ENCODE measurements at regions not wholly inside any gene's neighbourhood (a gene's known extent, or its start where the extent isn't known, plus 50 kb on each side); places are given as distances from the start of the nearest gene placed in this dataset.

- no peaks in the 10 kb centered on the region for H3K9me2 ChIP-seq
- no peaks in the 10 kb centered on the region for H3K27me3 ChIP-seq (ENCODE audit: insufficient read depth)
- ChIA-PET POLR2A (no interaction called here), CTCF (interaction anchor here (1.0 to 1.1 kb wide), 3 partner anchors 12 to 41 kb away, joined by 3 to 4 read pairs (median 3); no protein-coding TSS in a partner anchor)
- 71% methylated on average over 2 of the region's 2 CpGs for WGBS (ENCODE audit: low lambda C conversion rate)
- TF ChIP-seq JUND (IDR thresholded peaks at IDR 0.05) = no peak
- no peak for TF ChIP-seq GATA2 (CRISPR knock-in tag; IDR thresholded peaks at IDR 0.05)
- no peak for TF ChIP-seq MXI1 (IDR thresholded peaks at IDR 0.05; ENCODE audit: low read depth, low read length)
- no peak for TF ChIP-seq NRF1 (IDR thresholded peaks at IDR 0.05; ENCODE audit: low read depth, low read length)
- no peak for TF ChIP-seq ZBTB33 (IDR thresholded peaks at IDR 0.05; ENCODE audit: borderline replicate concordance, low read depth)
- TF ChIP-seq CTCF (IDR thresholded peaks at IDR 0.05) = no peak
- no peak overlapping the region for H2AFZ ChIP-seq (ENCODE audit: low read depth)
- no peak overlapping the region for H3K4me3 ChIP-seq (ENCODE audit: low read depth in 2 of 2, low read length in 1 of 2)
- no peak overlapping the region for H3K9ac ChIP-seq
- no peak overlapping the region for H3K4me2 ChIP-seq
- peaks cover 26% of the 10 kb centered on the region for H3F3A ChIP-seq (replicated peaks; ENCODE audit: insufficient read depth)
- H3K27ac ChIP-seq (ENCODE audit: low read depth in 2 of 2, low read length in 1 of 2) = peak overlapping the region in 1 of 2 experiments; percentile 2; a peak in 1 of 4 replicates
- no peaks in the 10 kb centered on the region for H3K9me3 ChIP-seq
- H3K36me3 ChIP-seq (replicated peaks in 1 of 2; ENCODE audit: control insufficient read depth in 1 of 2, insufficient read depth in 2 of 2, low read length in 1 of 2) = no peaks in the 10 kb centered on the region
- no peaks in the 10 kb centered on the region for H3K79me2 ChIP-seq (ENCODE audit: insufficient read depth)
- H3K4me1 ChIP-seq (ENCODE audit: control insufficient read depth in 1 of 2, insufficient read depth in 2 of 2, low read depth in 1 of 2, low read length in 1 of 2) = peaks cover 0 to 17% of the 10 kb centered on the region in 2 experiments; a peak in 2 of 4 replicates
- no peak for DNase-seq
- H4K20me1 ChIP-seq (ENCODE audit: insufficient read depth) = no peaks in the 10 kb centered on the region
Observed at GRCh38 chr7:113200281-113200680, 81.9 kb upstream of the SMIM30 start.

GRCh38 chr7:113199841-113200240, 81.5 kb upstream of the SMIM30 start:
- Histone ChIP-seq H3K27me3 (ENCODE audit: insufficient read depth) (no peaks in the 10 kb centered on the region), H3K36me3 (replicated peaks in 1 of 2; ENCODE audit: control insufficient read depth in 1 of 2, insufficient read depth in 2 of 2, low read length in 1 of 2) (no peaks in the 10 kb centered on the region), H3K79me2 (ENCODE audit: insufficient read depth) (no peaks in the 10 kb centered on the region), H4K20me1 (ENCODE audit: insufficient read depth) (no peaks in the 10 kb centered on the region), H3K9ac (no peak overlapping the region), H2AFZ (ENCODE audit: low read depth) (no peak overlapping the region), H3K9me3 (no peaks in the 10 kb centered on the region), H3K4me3 (ENCODE audit: low read depth in 2 of 2, low read length in 1 of 2) (no peak overlapping the region), H3K4me1 (ENCODE audit: control insufficient read depth in 1 of 2, insufficient read depth in 2 of 2, low read depth in 1 of 2, low read length in 1 of 2) (peaks cover 0 to 17% of the 10 kb centered on the region in 2 experiments; a peak in 2 of 4 replicates), H3K4me2 (no peak overlapping the region), H3K27ac (ENCODE audit: low read depth in 2 of 2, low read length in 1 of 2) (peak overlapping the region in 1 of 2 experiments; percentile 2; a peak in 1 of 4 replicates), H3K9me2 (no peaks in the 10 kb centered on the region), H3F3A (replicated peaks; ENCODE audit: insufficient read depth) (peaks cover 26% of the 10 kb centered on the region)
- WGBS (ENCODE audit: low lambda C conversion rate) = 19% methylated on average over 2 of the region's 2 CpGs
- no peak for DNase-seq
- POLR2A ChIA-PET = no interaction called here
- TF ChIP-seq REST (IDR thresholded peaks at IDR 0.05; ENCODE audit: low read depth, low read length) = no peak
- TF ChIP-seq NFIC (IDR thresholded peaks at IDR 0.05; ENCODE audit: borderline replicate concordance) = peak; percentile 59
- CTCF ChIA-PET = interaction anchor here (1.0 to 1.4 kb wide), 4 partner anchors 12 to 40 kb away, joined by 3 to 4 read pairs (median 3); no protein-coding TSS in a partner anchor
